GM12878 (cell line): ENCODE measurements at regions not wholly inside any gene's neighbourhood (a gene's known extent, or its start where the extent isn't known, plus 50 kb on each side); places are given as distances from the start of the nearest gene placed in this dataset.

ENCODE experiments used
- CHD2 ChIP-seq: IDR thresholded peaks from 2 replicates; pipeline ENCODE4 v1.6.1; 2011; ENCODE audit warnings: low read depth, low read length, improper control_type of control experiment, borderline replicate concordance
- EZH2 ChIP-seq: IDR thresholded peaks from 2 replicates; pipeline ENCODE4 v1.6.1; 2012; ENCODE audit warnings: low read depth, mild to moderate bottlenecking, control low read depth, inconsistent platforms, low read length, borderline replicate concordance; ENCODE audit not compliant: control insufficient read depth
- FOXK2 ChIP-seq: fragments of 450-650 bp; IDR thresholded peaks from 2 replicates; pipeline ENCODE4 v1.6.1; 2017; ENCODE audit warnings: mild to moderate bottlenecking, moderate library complexity
- MXI1 ChIP-seq: fragments of 150-350 bp; IDR thresholded peaks from 2 replicates; pipeline ENCODE4 v1.6.1; 2011; ENCODE audit warnings: low read depth, mild to moderate bottlenecking, inconsistent platforms, low read length, improper control_type of control experiment
- SMC3 ChIP-seq: IDR thresholded peaks from 2 replicates; pipeline ENCODE4 v1.6.1; 2011; ENCODE audit warnings: low read length, improper control_type of control experiment, borderline replicate concordance
- TAF1 ChIP-seq: IDR thresholded peaks from 2 replicates; pipeline ENCODE4 v1.6.1; 2011; ENCODE audit warnings: mild to moderate bottlenecking, low read depth, low read length, borderline replicate concordance
- TF ChIP-seq, protein P1 (sequence below): IDR thresholded peaks from 2 replicates; pipeline ENCODE4 v1.6.1; 2011; ENCODE audit warnings: low read depth, low read length, improper control_type of control experiment, borderline replicate concordance
- TF ChIP-seq, protein P2 (sequence below): fragments of 450-650 bp; IDR thresholded peaks from 2 replicates; pipeline ENCODE4 v1.6.1; 2018; ENCODE audit warnings: borderline replicate concordance, mild to moderate bottlenecking; ENCODE audit not compliant: partially characterized antibody
- TF ChIP-seq, protein P3 (sequence below), 3 experiments: IDR thresholded peaks in 2 of 3; conservative IDR thresholded peaks in 1 of 3; 2 replicates each; pipeline ENCODE4 v1.5.1; 2011; ENCODE audit warnings: low read depth in 3 of 3, low read length in 3 of 3, mild to moderate bottlenecking in 3 of 3, control low read depth in 2 of 3, moderate library complexity in 2 of 3, inconsistent platforms in 1 of 3, mixed read lengths in 1 of 3; ENCODE audit not compliant: control insufficient read depth in 2 of 3, insufficient read depth in 1 of 3; ENCODE audit errors: extremely low read depth in 1 of 3
- TF ChIP-seq, protein P4 (sequence below): IDR thresholded peaks from 2 replicates; pipeline ENCODE4 v1.6.1; 2011; ENCODE audit warnings: low read depth, mild to moderate bottlenecking, low read length, moderate library complexity, borderline replicate concordance; ENCODE audit errors: extremely low read depth
- TF ChIP-seq, protein P5 (sequence below): fragments of 450-650 bp; formaldehyde crosslinking; IDR thresholded peaks from 2 replicates; pipeline ENCODE4 v1.5.0; 2022; ENCODE audit warnings: mild to moderate bottlenecking, missing genetic modification characterization

DNA sequence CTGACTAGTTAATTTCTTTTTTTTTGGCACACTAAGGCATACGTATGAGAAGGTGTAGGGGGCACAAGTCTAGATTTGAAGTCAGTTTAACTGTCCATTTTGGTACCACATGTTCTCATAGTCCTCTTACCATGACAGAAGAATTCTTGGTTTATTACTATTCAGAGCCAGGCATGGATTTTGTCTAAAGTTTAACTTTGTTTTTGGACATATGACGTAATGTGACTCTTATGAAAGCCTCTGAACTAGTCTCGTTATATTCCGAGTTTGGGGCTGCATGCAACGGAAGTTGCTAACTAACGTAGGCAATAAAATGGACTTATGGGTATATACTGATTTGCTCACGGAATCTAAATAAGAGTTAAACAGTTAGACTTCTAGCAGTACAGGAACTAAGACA, 62.9 kb downstream of the MSTN start:
- TF ChIP-seq, protein P1, sequence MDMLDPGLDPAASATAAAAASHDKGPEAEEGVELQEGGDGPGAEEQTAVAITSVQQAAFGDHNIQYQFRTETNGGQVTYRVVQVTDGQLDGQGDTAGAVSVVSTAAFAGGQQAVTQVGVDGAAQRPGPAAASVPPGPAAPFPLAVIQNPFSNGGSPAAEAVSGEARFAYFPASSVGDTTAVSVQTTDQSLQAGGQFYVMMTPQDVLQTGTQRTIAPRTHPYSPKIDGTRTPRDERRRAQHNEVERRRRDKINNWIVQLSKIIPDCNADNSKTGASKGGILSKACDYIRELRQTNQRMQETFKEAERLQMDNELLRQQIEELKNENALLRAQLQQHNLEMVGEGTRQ: no peak
- TF ChIP-seq FOXK2 (no peak), SMC3 (no peak), MXI1 (no peak), EZH2 (no peak), TAF1 (no peak), CHD2 (no peak)
- TF ChIP-seq, protein P2, sequence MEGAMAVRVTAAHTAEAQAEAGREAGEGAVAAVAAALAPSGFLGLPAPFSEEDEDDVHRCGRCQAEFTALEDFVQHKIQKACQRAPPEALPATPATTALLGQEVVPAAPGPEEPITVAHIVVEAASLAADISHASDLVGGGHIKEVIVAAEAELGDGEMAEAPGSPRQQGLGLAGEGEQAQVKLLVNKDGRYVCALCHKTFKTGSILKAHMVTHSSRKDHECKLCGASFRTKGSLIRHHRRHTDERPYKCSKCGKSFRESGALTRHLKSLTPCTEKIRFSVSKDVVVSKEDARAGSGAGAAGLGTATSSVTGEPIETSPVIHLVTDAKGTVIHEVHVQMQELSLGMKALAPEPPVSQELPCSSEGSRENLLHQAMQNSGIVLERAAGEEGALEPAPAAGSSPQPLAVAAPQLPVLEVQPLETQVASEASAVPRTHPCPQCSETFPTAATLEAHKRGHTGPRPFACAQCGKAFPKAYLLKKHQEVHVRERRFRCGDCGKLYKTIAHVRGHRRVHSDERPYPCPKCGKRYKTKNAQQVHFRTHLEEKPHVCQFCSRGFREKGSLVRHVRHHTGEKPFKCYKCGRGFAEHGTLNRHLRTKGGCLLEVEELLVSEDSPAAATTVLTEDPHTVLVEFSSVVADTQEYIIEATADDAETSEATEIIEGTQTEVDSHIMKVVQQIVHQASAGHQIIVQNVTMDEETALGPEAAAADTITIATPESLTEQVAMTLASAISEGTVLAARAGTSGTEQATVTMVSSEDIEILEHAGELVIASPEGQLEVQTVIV: no peak
- TF ChIP-seq, protein P3, sequence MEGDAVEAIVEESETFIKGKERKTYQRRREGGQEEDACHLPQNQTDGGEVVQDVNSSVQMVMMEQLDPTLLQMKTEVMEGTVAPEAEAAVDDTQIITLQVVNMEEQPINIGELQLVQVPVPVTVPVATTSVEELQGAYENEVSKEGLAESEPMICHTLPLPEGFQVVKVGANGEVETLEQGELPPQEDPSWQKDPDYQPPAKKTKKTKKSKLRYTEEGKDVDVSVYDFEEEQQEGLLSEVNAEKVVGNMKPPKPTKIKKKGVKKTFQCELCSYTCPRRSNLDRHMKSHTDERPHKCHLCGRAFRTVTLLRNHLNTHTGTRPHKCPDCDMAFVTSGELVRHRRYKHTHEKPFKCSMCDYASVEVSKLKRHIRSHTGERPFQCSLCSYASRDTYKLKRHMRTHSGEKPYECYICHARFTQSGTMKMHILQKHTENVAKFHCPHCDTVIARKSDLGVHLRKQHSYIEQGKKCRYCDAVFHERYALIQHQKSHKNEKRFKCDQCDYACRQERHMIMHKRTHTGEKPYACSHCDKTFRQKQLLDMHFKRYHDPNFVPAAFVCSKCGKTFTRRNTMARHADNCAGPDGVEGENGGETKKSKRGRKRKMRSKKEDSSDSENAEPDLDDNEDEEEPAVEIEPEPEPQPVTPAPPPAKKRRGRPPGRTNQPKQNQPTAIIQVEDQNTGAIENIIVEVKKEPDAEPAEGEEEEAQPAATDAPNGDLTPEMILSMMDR (IDR thresholded peaks at IDR 0.05 in 2 of 3, conservative IDR thresholded peaks at IDR 0.05 in 1 of 3; ENCODE audit: control insufficient read depth in 2 of 3, extremely low read depth in 1 of 3, insufficient read depth in 1 of 3, low read depth in 3 of 3, low read length in 3 of 3): no peak
- TF ChIP-seq, protein P4, sequence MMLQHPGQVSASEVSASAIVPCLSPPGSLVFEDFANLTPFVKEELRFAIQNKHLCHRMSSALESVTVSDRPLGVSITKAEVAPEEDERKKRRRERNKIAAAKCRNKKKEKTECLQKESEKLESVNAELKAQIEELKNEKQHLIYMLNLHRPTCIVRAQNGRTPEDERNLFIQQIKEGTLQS: no peak
- TF ChIP-seq, protein P5, sequence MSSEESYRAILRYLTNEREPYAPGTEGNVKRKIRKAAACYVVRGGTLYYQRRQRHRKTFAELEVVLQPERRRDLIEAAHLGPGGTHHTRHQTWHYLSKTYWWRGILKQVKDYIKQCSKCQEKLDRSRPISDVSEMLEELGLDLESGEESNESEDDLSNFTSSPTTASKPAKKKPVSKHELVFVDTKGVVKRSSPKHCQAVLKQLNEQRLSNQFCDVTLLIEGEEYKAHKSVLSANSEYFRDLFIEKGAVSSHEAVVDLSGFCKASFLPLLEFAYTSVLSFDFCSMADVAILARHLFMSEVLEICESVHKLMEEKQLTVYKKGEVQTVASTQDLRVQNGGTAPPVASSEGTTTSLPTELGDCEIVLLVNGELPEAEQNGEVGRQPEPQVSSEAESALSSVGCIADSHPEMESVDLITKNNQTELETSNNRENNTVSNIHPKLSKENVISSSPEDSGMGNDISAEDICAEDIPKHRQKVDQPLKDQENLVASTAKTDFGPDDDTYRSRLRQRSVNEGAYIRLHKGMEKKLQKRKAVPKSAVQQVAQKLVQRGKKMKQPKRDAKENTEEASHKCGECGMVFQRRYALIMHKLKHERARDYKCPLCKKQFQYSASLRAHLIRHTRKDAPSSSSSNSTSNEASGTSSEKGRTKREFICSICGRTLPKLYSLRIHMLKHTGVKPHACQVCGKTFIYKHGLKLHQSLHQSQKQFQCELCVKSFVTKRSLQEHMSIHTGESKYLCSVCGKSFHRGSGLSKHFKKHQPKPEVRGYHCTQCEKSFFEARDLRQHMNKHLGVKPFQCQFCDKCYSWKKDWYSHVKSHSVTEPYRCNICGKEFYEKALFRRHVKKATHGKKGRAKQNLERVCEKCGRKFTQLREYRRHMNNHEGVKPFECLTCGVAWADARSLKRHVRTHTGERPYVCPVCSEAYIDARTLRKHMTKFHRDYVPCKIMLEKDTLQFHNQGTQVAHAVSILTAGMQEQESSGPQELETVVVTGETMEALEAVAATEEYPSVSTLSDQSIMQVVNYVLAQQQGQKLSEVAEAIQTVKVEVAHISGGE (CRISPR knock-in tag): no peak
